ENCODE measurements at regions not wholly inside any gene's neighbourhood (a gene's known extent, or its start where the extent isn't known, plus 50 kb on each side); places are given as distances from the start of the nearest gene placed in this dataset.

DNA sequence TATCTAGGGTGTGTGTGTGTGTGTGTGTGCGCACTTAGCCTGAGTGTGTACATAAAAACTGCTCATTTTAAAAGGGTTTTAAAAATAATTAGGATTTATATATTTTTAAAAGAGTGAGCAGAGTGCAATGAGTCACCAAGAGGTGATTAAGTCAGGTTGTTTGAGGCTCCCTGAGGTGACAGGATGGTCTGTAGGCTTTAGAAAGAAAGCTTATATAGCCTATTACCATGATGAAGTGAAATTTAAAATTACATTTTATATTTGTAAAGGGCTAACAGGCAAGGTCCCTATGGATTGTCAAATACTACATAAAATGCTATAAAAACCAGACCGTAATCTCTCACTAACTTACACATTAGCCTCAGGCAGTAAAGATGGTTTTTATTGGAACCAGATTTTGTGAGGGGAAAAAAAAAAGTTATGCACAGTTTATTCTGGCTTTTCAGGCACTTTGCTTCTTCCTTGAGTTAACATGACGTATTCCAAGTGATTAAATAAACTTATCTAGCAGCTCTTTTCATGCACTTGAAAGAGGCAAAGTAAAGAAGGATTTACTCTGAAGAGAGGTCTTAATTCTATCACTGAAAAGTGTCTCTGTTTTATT, 711.7 kb upstream of the PTBP2 start:
- H3K79me2 ChIP-seq (ENCODE audit: insufficient read depth, low read depth, low read length), result no peaks in the 10 kb centered on the region
- H3K4me3 ChIP-seq (ENCODE audit: low read depth, low read length, poor library complexity, severe bottlenecking), result no peak overlapping the region
- no peaks in the 10 kb centered on the region for H3K9me3 ChIP-seq (ENCODE audit: low read length)
- TF ChIP-seq EZH2phosphoT487 (IDR thresholded peaks at IDR 0.05; ENCODE audit: borderline replicate concordance, low read depth, low read length) (no peak), CTCF (conservative IDR thresholded peaks at IDR 0.05; ENCODE audit: low read length) (no peak)
- no peaks in the 10 kb centered on the region for H3K9me2 ChIP-seq (ENCODE audit: insufficient read depth, low read length)
- H3K36me3 ChIP-seq (ENCODE audit: insufficient read depth, low read length), result no peaks in the 10 kb centered on the region
- no peak for DNase-seq (ENCODE audit: low spot score)
- intact Hi-C loops (cut with micrococcal nuclease; ENCODE audit: unreplicated experiment), result no loop called here
- no peaks in the 10 kb centered on the region for H4K20me1 ChIP-seq (ENCODE audit: insufficient read depth, low read length)
- no peaks in the 10 kb centered on the region for H3K4me1 ChIP-seq (ENCODE audit: insufficient read depth, low read length, poor library complexity, severe bottlenecking)
- BruUV-seq (replicated peaks), result no TSS peak
- CTCF ChIA-PET (ENCODE audit: unreplicated experiment), result no interaction called here
- POLR2A ChIA-PET, result interaction anchor here (0.6 kb wide), 1 partner anchor 1665 kb away, joined by 3 read pairs; no protein-coding TSS in a partner anchor
- no peak overlapping the region for H3K4me2 ChIP-seq (ENCODE audit: low read length)
- H3K27ac ChIP-seq (ENCODE audit: low read depth, low read length, poor library complexity, severe bottlenecking), result no peak overlapping the region
- H2AFZ ChIP-seq (ENCODE audit: low read length), result no peak overlapping the region

GRCh38 chr1:96011606-96012005, 710.0 kb upstream of the PTBP2 start:
- H3K4me3 ChIP-seq (ENCODE audit: low read depth, low read length, poor library complexity, severe bottlenecking), result no peak overlapping the region
- intact Hi-C loops (cut with micrococcal nuclease; ENCODE audit: unreplicated experiment), result no loop called here
- DNase-seq (ENCODE audit: low spot score), result no peak
- ChIA-PET POLR2A (interaction anchor here (0.6 kb wide), 2 partner anchors 64 to 226 kb away, joined by 3 read pairs; no protein-coding TSS in a partner anchor), CTCF (ENCODE audit: unreplicated experiment) (no interaction called here)
- H3K27ac ChIP-seq (ENCODE audit: low read depth, low read length, poor library complexity, severe bottlenecking), result no peak overlapping the region
- no peaks in the 10 kb centered on the region for H3K9me2 ChIP-seq (ENCODE audit: insufficient read depth, low read length)
- no peak overlapping the region for H3K4me2 ChIP-seq (ENCODE audit: low read length)
- H3K9me3 ChIP-seq (ENCODE audit: low read length), result no peaks in the 10 kb centered on the region
- H3K4me1 ChIP-seq (ENCODE audit: insufficient read depth, low read length, poor library complexity, severe bottlenecking), result no peaks in the 10 kb centered on the region
- TF ChIP-seq CTCF (conservative IDR thresholded peaks at IDR 0.05; ENCODE audit: low read length) (no peak), EZH2phosphoT487 (IDR thresholded peaks at IDR 0.05; ENCODE audit: borderline replicate concordance, low read depth, low read length) (no peak)
- no TSS peak for BruUV-seq (replicated peaks)
- no peaks in the 10 kb centered on the region for H4K20me1 ChIP-seq (ENCODE audit: insufficient read depth, low read length)
- H2AFZ ChIP-seq (ENCODE audit: low read length), result no peak overlapping the region
- H3K79me2 ChIP-seq (ENCODE audit: insufficient read depth, low read depth, low read length), result no peaks in the 10 kb centered on the region
- H3K36me3 ChIP-seq (ENCODE audit: insufficient read depth, low read length), result no peaks in the 10 kb centered on the region

DNA sequence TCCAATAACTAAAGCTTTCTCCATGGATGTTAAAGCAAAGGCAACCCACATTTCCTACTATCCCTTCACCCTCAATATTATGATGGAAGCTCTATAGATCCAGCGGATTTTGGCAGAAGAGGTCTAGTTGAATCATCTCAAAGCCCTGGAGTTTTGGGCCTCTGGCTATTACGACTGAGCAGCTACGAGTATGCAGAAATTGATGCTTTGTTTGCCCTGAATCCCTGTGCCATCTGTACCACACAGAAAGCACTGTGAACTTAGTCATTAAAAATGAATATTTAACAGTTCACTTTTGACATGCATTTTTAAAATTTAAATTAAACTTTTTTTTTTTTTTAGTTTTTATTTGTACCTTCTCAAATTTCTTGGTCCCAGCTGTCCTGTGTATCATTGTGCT, 705.4 kb upstream of the PTBP2 start:
- H4K20me1 ChIP-seq (ENCODE audit: insufficient read depth, low read length), result no peaks in the 10 kb centered on the region
- H2AFZ ChIP-seq (ENCODE audit: low read length), result no peak overlapping the region
- DNase-seq (ENCODE audit: low spot score), result no peak
- POLR2A ChIA-PET, result interaction anchor here (0.7 kb wide), 1 partner anchor 1120 kb away, joined by 3 read pairs; no protein-coding TSS in a partner anchor
- H3K36me3 ChIP-seq (ENCODE audit: insufficient read depth, low read length), result no peaks in the 10 kb centered on the region
- H3K4me3 ChIP-seq (ENCODE audit: low read depth, low read length, poor library complexity, severe bottlenecking), result no peak overlapping the region
- H3K4me1 ChIP-seq (ENCODE audit: insufficient read depth, low read length, poor library complexity, severe bottlenecking), result no peaks in the 10 kb centered on the region
- H3K9me2 ChIP-seq (ENCODE audit: insufficient read depth, low read length), result no peaks in the 10 kb centered on the region
- no peaks in the 10 kb centered on the region for H3K9me3 ChIP-seq (ENCODE audit: low read length)
- no peaks in the 10 kb centered on the region for H3K79me2 ChIP-seq (ENCODE audit: insufficient read depth, low read depth, low read length)
- intact Hi-C loops (cut with micrococcal nuclease; ENCODE audit: unreplicated experiment), result no loop called here
- BruUV-seq (replicated peaks), result no TSS peak
- H3K4me2 ChIP-seq (ENCODE audit: low read length), result no peak overlapping the region
- CTCF ChIA-PET (ENCODE audit: unreplicated experiment), result no interaction called here
- H3K27ac ChIP-seq (ENCODE audit: low read depth, low read length, poor library complexity, severe bottlenecking), result no peak overlapping the region
- TF ChIP-seq CTCF (conservative IDR thresholded peaks at IDR 0.05; ENCODE audit: low read length), result no peak
- TF ChIP-seq EZH2phosphoT487 (IDR thresholded peaks at IDR 0.05; ENCODE audit: borderline replicate concordance, low read depth, low read length), result no peak

All from OCI-LY7 (cell line).